ENCODE measurements at regions not wholly inside any gene's neighbourhood (a gene's known extent, or its start where the extent isn't known, plus 50 kb on each side); places are given as distances from the start of the nearest gene placed in this dataset.

DNA sequence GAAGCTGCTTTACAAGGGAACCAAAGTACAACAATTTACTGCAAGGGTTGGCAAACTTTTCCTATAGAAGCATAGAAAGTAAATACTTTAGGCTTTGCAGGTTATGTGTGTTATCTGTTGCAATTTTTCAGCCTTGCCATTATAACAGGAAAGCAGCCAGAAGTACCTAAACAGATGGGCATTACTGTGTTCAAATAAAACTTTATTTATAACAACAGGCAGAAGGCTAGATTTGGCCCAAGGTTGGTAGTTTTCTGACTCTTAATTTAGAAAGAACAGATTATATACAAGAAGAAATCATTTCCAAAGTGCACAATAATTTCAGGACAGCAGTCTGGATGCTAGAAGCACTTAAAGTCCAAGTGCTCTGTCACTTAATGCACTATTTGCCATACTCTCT, 307.1 kb downstream of the ANKRD7 start:
- DNase-seq = no peak
- TF ChIP-seq POLR2A (IDR thresholded peaks at IDR 0.05) = no peak
- TF ChIP-seq, protein P1, sequence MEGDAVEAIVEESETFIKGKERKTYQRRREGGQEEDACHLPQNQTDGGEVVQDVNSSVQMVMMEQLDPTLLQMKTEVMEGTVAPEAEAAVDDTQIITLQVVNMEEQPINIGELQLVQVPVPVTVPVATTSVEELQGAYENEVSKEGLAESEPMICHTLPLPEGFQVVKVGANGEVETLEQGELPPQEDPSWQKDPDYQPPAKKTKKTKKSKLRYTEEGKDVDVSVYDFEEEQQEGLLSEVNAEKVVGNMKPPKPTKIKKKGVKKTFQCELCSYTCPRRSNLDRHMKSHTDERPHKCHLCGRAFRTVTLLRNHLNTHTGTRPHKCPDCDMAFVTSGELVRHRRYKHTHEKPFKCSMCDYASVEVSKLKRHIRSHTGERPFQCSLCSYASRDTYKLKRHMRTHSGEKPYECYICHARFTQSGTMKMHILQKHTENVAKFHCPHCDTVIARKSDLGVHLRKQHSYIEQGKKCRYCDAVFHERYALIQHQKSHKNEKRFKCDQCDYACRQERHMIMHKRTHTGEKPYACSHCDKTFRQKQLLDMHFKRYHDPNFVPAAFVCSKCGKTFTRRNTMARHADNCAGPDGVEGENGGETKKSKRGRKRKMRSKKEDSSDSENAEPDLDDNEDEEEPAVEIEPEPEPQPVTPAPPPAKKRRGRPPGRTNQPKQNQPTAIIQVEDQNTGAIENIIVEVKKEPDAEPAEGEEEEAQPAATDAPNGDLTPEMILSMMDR (IDR thresholded peaks at IDR 0.05 in 4 of 5, conservative IDR thresholded peaks at IDR 0.05 in 1 of 5) = no peak
- Histone ChIP-seq H3K4me3 (no peak overlapping the region), H3K4me1 (no peaks in the 10 kb centered on the region), H3K9me3 (no peaks in the 10 kb centered on the region), H3K27me3 (no peaks in the 10 kb centered on the region), H3K27ac (no peak overlapping the region), H3K36me3 (no peaks in the 10 kb centered on the region)
- ATAC-seq = no peak
- intact Hi-C loops (cut with DNase I; ENCODE audit: low total_unique reads) = no loop called here
- in situ Hi-C loops (cut with MboI; ENCODE audit: low sequenced_read_pairs in 4 of 4) = no loop called here

DNA sequence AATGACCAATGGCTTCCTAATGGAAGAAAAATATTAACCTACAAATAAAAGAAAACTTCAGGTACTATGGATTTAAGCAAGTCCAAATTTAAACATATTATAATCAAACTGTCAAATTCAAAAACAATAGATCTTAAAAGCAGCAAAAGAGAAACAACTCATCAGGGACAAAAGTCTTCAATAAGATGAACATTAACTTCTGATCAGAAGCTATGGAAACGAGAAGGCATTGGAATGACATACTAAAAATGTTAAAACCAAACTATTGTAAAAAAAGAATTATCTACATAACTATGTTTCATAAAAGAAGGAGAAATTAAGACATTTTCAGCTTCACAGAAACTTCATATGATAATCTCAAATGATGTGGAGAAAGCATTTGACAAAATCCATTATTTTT, 334.7 kb downstream of the ANKRD7 start:
- no peak overlapping the region for H3K27ac ChIP-seq
- TF ChIP-seq POLR2A (IDR thresholded peaks at IDR 0.05) = no peak
- TF ChIP-seq, protein P1 (IDR thresholded peaks at IDR 0.05 in 4 of 5, conservative IDR thresholded peaks at IDR 0.05 in 1 of 5) = no peak
- in situ Hi-C loops (cut with MboI; ENCODE audit: low sequenced_read_pairs in 4 of 4) = no loop called here
- H3K27me3 ChIP-seq = no peaks in the 10 kb centered on the region
- DNase-seq = no peak
- H3K4me1 ChIP-seq = no peaks in the 10 kb centered on the region
- H3K4me3 ChIP-seq = no peak overlapping the region
- intact Hi-C loops (cut with DNase I; ENCODE audit: low total_unique reads) = no loop called here
- H3K9me3 ChIP-seq = no peaks in the 10 kb centered on the region
- ATAC-seq = no peak
- no peaks in the 10 kb centered on the region for H3K36me3 ChIP-seq

DNA sequence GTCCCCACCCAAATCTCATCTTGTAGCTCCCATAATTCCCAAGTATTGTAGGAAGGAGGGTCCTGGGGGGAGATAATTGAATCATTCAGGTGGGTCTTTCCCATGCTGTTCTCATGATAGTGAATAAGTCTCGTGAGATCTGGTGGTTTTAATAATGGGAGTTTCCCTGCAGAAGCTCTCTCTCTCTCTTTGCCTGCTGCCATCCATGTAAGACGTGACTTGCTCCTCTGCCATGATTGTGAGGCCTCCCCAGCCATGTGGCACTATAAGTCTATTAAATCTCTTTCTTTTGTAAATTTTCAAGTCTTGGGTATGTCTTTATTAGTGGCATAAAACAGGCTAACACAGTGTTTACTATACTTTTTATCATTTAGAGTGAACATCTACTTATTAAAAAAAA, 338.8 kb downstream of the ANKRD7 start:
- DNase-seq (no peak), ATAC-seq (no peak)
- Histone ChIP-seq H3K9me3 (no peaks in the 10 kb centered on the region), H3K36me3 (no peaks in the 10 kb centered on the region), H3K27ac (no peak overlapping the region), H3K27me3 (no peaks in the 10 kb centered on the region), H3K4me3 (no peak overlapping the region), H3K4me1 (no peaks in the 10 kb centered on the region)
- intact Hi-C loops (cut with DNase I; ENCODE audit: low total_unique reads) (no loop called here), in situ Hi-C loops (cut with MboI; ENCODE audit: low sequenced_read_pairs in 4 of 4) (no loop called here)
- no peak for TF ChIP-seq POLR2A (IDR thresholded peaks at IDR 0.05)
- TF ChIP-seq, protein P1 (IDR thresholded peaks at IDR 0.05 in 4 of 5, conservative IDR thresholded peaks at IDR 0.05 in 1 of 5) = no peak

DNA sequence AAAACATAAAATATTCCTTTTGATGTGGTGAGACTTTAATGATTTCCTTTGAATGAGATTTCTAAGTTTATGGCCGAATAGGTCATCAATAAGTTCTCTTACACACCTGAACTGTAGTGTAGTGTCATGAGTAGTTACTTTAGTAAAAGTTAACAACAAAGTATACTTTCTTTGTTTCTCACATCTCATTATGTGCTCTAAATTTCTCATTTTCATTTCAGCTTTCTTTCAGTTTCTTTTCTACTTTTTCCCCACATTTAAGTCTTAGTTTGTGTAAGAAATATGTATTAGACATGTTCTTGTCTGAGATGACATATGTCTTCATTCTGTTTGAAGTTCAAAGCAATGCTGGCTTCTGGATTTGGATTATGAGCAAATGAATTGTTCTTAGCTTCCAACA, 348.1 kb downstream of the ANKRD7 start:
- TF ChIP-seq POLR2A (IDR thresholded peaks at IDR 0.05) = no peak
- TF ChIP-seq, protein P1 (IDR thresholded peaks at IDR 0.05 in 4 of 5, conservative IDR thresholded peaks at IDR 0.05 in 1 of 5) = no peak
- H3K27ac ChIP-seq = peak overlapping the region in 1 of 4 donors; percentile 54

DNA sequence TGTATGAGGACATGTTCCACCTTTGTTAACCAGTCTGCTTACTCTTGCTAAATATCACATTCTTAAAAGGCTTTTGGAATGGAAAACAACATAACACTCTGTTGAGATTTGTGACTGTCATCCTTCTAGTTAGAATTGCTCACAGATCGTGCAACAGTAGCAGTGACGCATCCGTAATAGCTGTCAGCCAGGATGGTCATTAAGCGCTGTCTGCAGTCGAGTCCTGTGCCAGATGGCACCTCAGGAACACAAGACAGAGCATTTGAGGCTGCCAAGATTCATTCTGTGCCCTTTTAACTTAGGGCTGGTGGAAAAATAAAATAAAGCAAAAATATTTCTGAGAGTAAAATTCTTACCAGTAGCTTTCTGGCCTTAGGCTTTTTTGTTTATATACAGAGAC, 348.6 kb downstream of the ANKRD7 start:
- TF ChIP-seq, protein P1 (IDR thresholded peaks at IDR 0.05 in 4 of 5, conservative IDR thresholded peaks at IDR 0.05 in 1 of 5) = no peak
- TF ChIP-seq POLR2A (IDR thresholded peaks at IDR 0.05) = no peak
- in situ Hi-C loops (cut with MboI; ENCODE audit: low sequenced_read_pairs in 4 of 4) (no loop called here), intact Hi-C loops (cut with DNase I; ENCODE audit: low total_unique reads) (no loop called here)
- peak; percentile 26 to 48 for DNase-seq
- H3K4me1 ChIP-seq = peaks cover 22% of the 10 kb centered on the region in 2 donors
- peak overlapping the region in 1 of 4 donors; percentile 54 for H3K27ac ChIP-seq
- H3K9me3 ChIP-seq = no peaks in the 10 kb centered on the region
- H3K36me3 ChIP-seq = no peaks in the 10 kb centered on the region
- H3K4me3 ChIP-seq = no peak overlapping the region
- H3K27me3 ChIP-seq = no peaks in the 10 kb centered on the region
- peak; percentile 78 to 96 for ATAC-seq

More for the DNA sequence above, 348.1 kb downstream of the ANKRD7 start:
- intact Hi-C loops (cut with DNase I; ENCODE audit: low total_unique reads) (no loop called here), in situ Hi-C loops (cut with MboI; ENCODE audit: low sequenced_read_pairs in 4 of 4) (no loop called here)
- Histone ChIP-seq H3K36me3 (no peaks in the 10 kb centered on the region), H3K27me3 (no peaks in the 10 kb centered on the region), H3K4me1 (peaks cover 22% of the 10 kb centered on the region in 2 donors), H3K9me3 (no peaks in the 10 kb centered on the region), H3K4me3 (no peak overlapping the region)
- no peak for DNase-seq
- ATAC-seq = no peak

Measured in gastrocnemius medialis (tissue), 4 donors.